ENCODE measurements at regions not wholly inside any gene's neighbourhood (a gene's known extent, or its start where the extent isn't known, plus 50 kb on each side); places are given as distances from the start of the nearest gene placed in this dataset.

- TF ChIP-seq TAF1 (IDR thresholded peaks at IDR 0.05; ENCODE audit: low read depth) (no peak), RAD21 (conservative IDR thresholded peaks at IDR 0.05) (no peak), SMC3 (conservative IDR thresholded peaks at IDR 0.05; ENCODE audit: poor library complexity) (no peak), EZH2 (IDR thresholded peaks at IDR 0.05; ENCODE audit: borderline replicate concordance, insufficient read depth, low read length, poor library complexity, severe bottlenecking) (no peak), POLR2AphosphoS5 (IDR thresholded peaks at IDR 0.05) (no peak), EP300 (conservative IDR thresholded peaks at IDR 0.05; ENCODE audit: poor library complexity, severe bottlenecking) (no peak), MXI1 (conservative IDR thresholded peaks at IDR 0.05; ENCODE audit: poor library complexity, severe bottlenecking) (no peak), REST (IDR thresholded peaks at IDR 0.05; ENCODE audit: borderline replicate concordance) (no peak), CTCF (IDR thresholded peaks at IDR 0.05; ENCODE audit: poor library complexity, severe bottlenecking) (no peak)
- peak overlapping the region; percentile 78 for H3K27ac ChIP-seq (ENCODE audit: low read length)
- no peaks in the 10 kb centered on the region for H3K27me3 ChIP-seq (ENCODE audit: insufficient read depth, low read depth, low read length)
- no peaks in the 10 kb centered on the region for H3K9me2 ChIP-seq (ENCODE audit: insufficient read depth, low read length)
- no peak overlapping the region for H3K4me3 ChIP-seq (ENCODE audit: low read length)
- no peaks in the 10 kb centered on the region for H3K36me3 ChIP-seq (ENCODE audit: insufficient read depth, low read length)
- no peak overlapping the region for H2AFZ ChIP-seq (ENCODE audit: low read depth, low read length)
- no peaks in the 10 kb centered on the region for H4K20me1 ChIP-seq (ENCODE audit: insufficient read depth)
- H3K79me2 ChIP-seq (replicated peaks; ENCODE audit: insufficient read depth, low read length) = no peaks in the 10 kb centered on the region
- no peak overlapping the region for H3K4me2 ChIP-seq (ENCODE audit: low read length)
- no peaks in the 10 kb centered on the region for H3K9me3 ChIP-seq (ENCODE audit: low read length)
- H3K9ac ChIP-seq (ENCODE audit: low read length) = no peak overlapping the region
- H3F3A ChIP-seq (ENCODE audit: insufficient read depth, low read length, poor library complexity, severe bottlenecking) = no peaks in the 10 kb centered on the region
Measured at GRCh38 chr2:207282916-207283315, 117.2 kb upstream of the KLF7 start.

- Histone ChIP-seq H3K27ac (ENCODE audit: low read length) (peak overlapping the region; percentile 78), H4K20me1 (ENCODE audit: insufficient read depth) (no peaks in the 10 kb centered on the region), H3K9me3 (ENCODE audit: low read length) (no peaks in the 10 kb centered on the region), H3K36me3 (ENCODE audit: insufficient read depth, low read length) (no peaks in the 10 kb centered on the region), H3K27me3 (ENCODE audit: insufficient read depth, low read depth, low read length) (no peaks in the 10 kb centered on the region), H3K4me3 (ENCODE audit: low read length) (peak overlapping the region; percentile 27), H3K9ac (ENCODE audit: low read length) (no peak overlapping the region), H3F3A (ENCODE audit: insufficient read depth, low read length, poor library complexity, severe bottlenecking) (no peaks in the 10 kb centered on the region), H3K9me2 (ENCODE audit: insufficient read depth, low read length) (no peaks in the 10 kb centered on the region), H3K4me2 (ENCODE audit: low read length) (peak overlapping the region; percentile 8), H3K79me2 (replicated peaks; ENCODE audit: insufficient read depth, low read length) (no peaks in the 10 kb centered on the region), H2AFZ (ENCODE audit: low read depth, low read length) (peak overlapping the region; percentile 10)
- TF ChIP-seq EZH2 (IDR thresholded peaks at IDR 0.05; ENCODE audit: borderline replicate concordance, insufficient read depth, low read length, poor library complexity, severe bottlenecking) = no peak
- no peak for TF ChIP-seq MXI1 (conservative IDR thresholded peaks at IDR 0.05; ENCODE audit: poor library complexity, severe bottlenecking)
- no peak for TF ChIP-seq CTCF (IDR thresholded peaks at IDR 0.05; ENCODE audit: poor library complexity, severe bottlenecking)
- no peak for TF ChIP-seq REST (IDR thresholded peaks at IDR 0.05; ENCODE audit: borderline replicate concordance)
- no peak for TF ChIP-seq SMC3 (conservative IDR thresholded peaks at IDR 0.05; ENCODE audit: poor library complexity)
- TF ChIP-seq TAF1 (IDR thresholded peaks at IDR 0.05; ENCODE audit: low read depth) = no peak
- TF ChIP-seq RAD21 (conservative IDR thresholded peaks at IDR 0.05) = no peak
- TF ChIP-seq POLR2AphosphoS5 (IDR thresholded peaks at IDR 0.05) = no peak
- no peak for TF ChIP-seq EP300 (conservative IDR thresholded peaks at IDR 0.05; ENCODE audit: poor library complexity, severe bottlenecking)
Measured at GRCh38 chr2:207283356-207283755, 117.6 kb upstream of the KLF7 start.
